Urinary bladder (tissue), 3 donors: ENCODE measurements at regions not wholly inside any gene's neighbourhood (a gene's known extent, or its start where the extent isn't known, plus 50 kb on each side); places are given as distances from the start of the nearest gene placed in this dataset.
"Not testable (repeated sequence)": the region's sequence is repeated elsewhere in the genome, so short reads cannot be mapped to it uniquely, and the experiment has no call there.

ENCODE experiments used
- DNase-seq: peaks from one replicate; pipeline ENCODE4 v3.0.0-alpha.2; 2015; ENCODE audit errors: extremely low spot score
- H3K27ac ChIP-seq: one replicate; pipeline ENCODE4 v1.5.1; 2013; ENCODE audit warnings: low read depth, mild to moderate bottlenecking, moderate library complexity
- H3K36me3 ChIP-seq: one replicate; pipeline ENCODE4 v1.6.1; 2013; ENCODE audit warnings: mild to moderate bottlenecking, moderate library complexity; ENCODE audit not compliant: insufficient read depth
- H3K4me1 ChIP-seq: one replicate; pipeline ENCODE4 v1.6.1; 2013; ENCODE audit warnings: mild to moderate bottlenecking, moderate library complexity; ENCODE audit not compliant: insufficient read depth
- H3K4me3 ChIP-seq: one replicate; pipeline ENCODE4 v1.5.1; 2013; ENCODE audit warnings: low read depth, low read length
- WGBS: extraction: QIAGEN DNeasy Blood & Tissue Kit; methylation state at CpG from one replicate; pipeline ENCODE4 v1.1.7; 2013; 5-methylcytosine and 5-hydroxymethylcytosine counted together
- donor health status: healthy with polysubstance abuse.
- donor health status: healthy.

DNA sequence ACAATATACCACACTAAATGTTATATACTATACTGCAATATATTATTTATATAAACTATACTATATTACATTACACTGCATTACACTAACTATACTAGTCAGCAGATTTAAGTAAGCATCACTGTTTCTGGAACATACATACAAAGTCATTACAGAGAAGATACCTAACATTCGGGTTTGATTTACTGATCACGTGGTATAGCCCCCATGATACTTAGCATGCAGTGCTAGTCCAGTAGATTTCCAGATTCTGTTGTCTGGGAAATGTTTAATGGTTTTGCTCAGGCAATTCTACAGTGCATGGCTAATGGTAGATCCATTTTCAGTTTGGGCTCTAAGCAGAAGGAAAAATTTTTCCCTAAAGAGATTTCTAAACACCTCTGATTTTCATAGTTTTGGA lies 403.7 kb upstream of the TMTC1 start:
- Histone ChIP-seq H3K36me3 (no peaks in the 10 kb centered on the region), H3K27ac (no peak overlapping the region), H3K4me3 (no peak overlapping the region), H3K4me1 (no peaks in the 10 kb centered on the region)
- 37% methylated on average over 2 of the region's 2 CpGs for WGBS
- DNase-seq: no peak

DNA sequence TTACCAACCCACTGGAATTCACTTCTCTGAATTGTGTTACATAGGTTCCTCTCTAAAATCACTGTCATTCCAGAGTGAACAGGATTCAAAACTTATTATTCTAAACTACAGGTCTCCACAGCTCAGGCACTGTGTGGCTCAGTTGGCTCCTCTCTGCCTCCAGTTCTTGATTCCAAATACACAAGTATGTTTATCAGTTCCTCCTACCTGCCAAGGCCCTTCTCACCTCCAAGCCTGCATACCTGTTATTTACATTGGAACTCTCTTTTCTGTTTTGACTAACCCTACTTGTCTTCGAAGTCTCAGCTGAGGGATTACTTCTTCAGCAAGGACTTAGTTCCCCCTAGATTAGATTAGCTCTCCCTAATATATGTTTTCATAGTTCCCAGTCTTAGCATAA lies 397.6 kb upstream of the TMTC1 start:
- Histone ChIP-seq H3K4me1 (no peaks in the 10 kb centered on the region), H3K4me3 (no peak overlapping the region), H3K36me3 (no peaks in the 10 kb centered on the region), H3K27ac (no peak overlapping the region)
- no peak for DNase-seq
- 65% methylated on average over 1 of the region's 1 CpG for WGBS

DNA sequence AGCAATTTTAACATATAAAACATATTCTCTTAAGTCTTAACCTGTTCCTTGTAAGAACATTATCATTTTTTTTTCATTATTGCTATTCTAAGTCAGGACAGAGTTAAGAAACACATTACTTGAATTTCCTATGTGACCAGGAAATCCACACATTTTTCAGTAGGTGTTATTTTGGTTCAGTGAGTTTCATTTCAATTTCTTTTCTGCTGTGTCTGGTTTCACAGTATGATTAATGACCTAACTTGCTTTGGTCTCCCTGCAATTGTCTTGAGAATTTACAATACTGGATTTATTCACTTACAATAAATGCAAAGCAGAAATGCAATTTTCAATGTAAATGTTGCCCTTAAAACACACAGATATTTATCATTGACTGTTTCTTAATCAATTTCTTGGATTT lies 396.9 kb upstream of the TMTC1 start:
- H3K4me1 ChIP-seq: no peaks in the 10 kb centered on the region
- no peak for DNase-seq
- no peaks in the 10 kb centered on the region for H3K36me3 ChIP-seq
- H3K4me3 ChIP-seq: no peak overlapping the region
- H3K27ac ChIP-seq: no peak overlapping the region

DNA sequence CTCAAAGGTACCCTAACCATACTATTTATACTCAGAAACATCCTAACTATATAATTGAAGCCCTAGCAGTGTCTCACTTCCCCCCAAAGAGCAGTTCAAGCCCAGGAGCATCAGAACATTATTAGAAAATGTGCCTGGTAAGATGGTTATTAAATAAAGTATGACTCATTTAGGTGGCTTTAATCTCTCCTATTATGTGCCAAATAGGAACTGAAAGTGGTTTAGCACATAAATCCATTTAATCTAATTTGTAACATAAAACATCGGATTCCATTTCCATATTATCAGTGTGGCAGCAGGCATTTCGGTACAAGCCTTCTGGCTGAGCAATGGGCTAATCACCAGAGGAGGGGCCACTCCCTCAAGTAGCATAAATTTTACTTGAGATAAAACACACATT lies 395.2 kb upstream of the TMTC1 start:
- Histone ChIP-seq H3K36me3 (no peaks in the 10 kb centered on the region), H3K4me1 (no peaks in the 10 kb centered on the region), H3K4me3 (no peak overlapping the region), H3K27ac (no peak overlapping the region)
- no peak for DNase-seq
- 60% methylated on average over 2 of the region's 2 CpGs for WGBS

GRCh38 chr12:30169839-30170591 lies 386.3 kb upstream of the TMTC1 start:
- Histone ChIP-seq H3K4me3 (no peak overlapping the region), H3K4me1 (no peaks in the 10 kb centered on the region), H3K36me3 (no peaks in the 10 kb centered on the region), H3K27ac (no peak overlapping the region)
- no peak for DNase-seq
- WGBS: 16% methylated on average over 58 of the region's 58 CpGs

- Histone ChIP-seq H3K36me3 (no peaks in the 10 kb centered on the region), H3K27ac (no peak overlapping the region), H3K4me1 (no peaks in the 10 kb centered on the region), H3K4me3 (no peak overlapping the region)
- DNase-seq: no peak
- 82% methylated on average over 4 of the region's 4 CpGs for WGBS
These were observed 382.5 kb upstream of the TMTC1 start for GRCh38 chr12:30166006-30166795.

- Histone ChIP-seq H3K36me3 (no peaks in the 10 kb centered on the region), H3K4me3 (no peak overlapping the region), H3K4me1 (no peaks in the 10 kb centered on the region), H3K27ac (no peak overlapping the region)
- 64% methylated on average over 10 of the region's 10 CpGs for WGBS
- no peak for DNase-seq
These were observed 380.9 kb upstream of the TMTC1 start for GRCh38 chr12:30164382-30165318.

DNA sequence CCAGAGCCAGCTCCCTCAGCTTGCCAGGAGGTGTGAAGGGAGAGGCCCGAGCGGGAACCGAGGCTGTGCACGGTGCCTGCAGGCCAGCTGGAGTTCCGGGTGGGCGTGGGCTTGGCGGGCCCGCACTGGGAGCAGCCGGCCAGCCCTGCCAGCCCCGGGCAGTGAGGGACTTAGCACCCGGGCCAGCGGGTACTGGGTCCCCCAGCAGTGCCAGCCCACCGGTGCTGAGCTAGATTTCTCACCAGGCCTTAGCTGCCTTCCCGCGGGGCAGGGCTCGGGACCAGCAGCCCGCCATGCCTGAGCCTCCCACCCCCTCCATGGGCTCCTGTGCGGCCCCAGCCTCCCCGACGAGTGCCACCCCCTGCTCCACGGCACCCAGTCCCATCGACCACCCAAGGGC lies 373.1 kb upstream of the TMTC1 start:
- H3K27ac ChIP-seq, H3K4me1 ChIP-seq, H3K36me3 ChIP-seq, DNase-seq, H3K4me3 ChIP-seq: not testable (repeated sequence)
- 90% methylated on average over 22 of the region's 22 CpGs for WGBS

- DNase-seq: no peak
- no peak overlapping the region for H3K27ac ChIP-seq
- H3K4me1 ChIP-seq: no peaks in the 10 kb centered on the region
- H3K4me3 ChIP-seq: no peak overlapping the region
- 92% methylated on average over 6 of the region's 6 CpGs for WGBS
- H3K36me3 ChIP-seq: no peaks in the 10 kb centered on the region
These were observed 371.4 kb upstream of the TMTC1 start for GRCh38 chr12:30155001-30155730.

DNA sequence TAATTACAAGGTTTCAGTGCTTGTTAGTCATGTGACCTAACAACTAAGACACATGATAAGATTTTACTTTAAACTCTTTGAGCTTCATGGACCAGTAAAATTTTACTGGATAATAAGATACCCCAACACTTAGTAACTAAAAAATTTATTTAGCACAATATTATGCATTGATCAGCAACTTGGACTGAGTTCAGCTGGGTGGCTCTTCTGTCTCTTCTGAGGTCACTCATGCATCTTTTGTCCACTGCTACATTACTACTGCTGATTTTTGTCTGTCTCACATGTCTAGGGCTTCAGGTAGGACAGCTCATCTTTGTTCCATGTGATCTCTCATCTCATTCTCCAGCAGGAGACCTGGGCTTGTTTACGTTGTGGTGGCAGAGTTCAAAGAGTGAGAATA lies 370.2 kb upstream of the TMTC1 start:
- H3K27ac ChIP-seq: no peak overlapping the region
- H3K36me3 ChIP-seq: no peaks in the 10 kb centered on the region
- H3K4me3 ChIP-seq: no peak overlapping the region
- WGBS: 94% methylated on average over 1 of the region's 1 CpG
- no peaks in the 10 kb centered on the region for H3K4me1 ChIP-seq
- DNase-seq: no peak

DNA sequence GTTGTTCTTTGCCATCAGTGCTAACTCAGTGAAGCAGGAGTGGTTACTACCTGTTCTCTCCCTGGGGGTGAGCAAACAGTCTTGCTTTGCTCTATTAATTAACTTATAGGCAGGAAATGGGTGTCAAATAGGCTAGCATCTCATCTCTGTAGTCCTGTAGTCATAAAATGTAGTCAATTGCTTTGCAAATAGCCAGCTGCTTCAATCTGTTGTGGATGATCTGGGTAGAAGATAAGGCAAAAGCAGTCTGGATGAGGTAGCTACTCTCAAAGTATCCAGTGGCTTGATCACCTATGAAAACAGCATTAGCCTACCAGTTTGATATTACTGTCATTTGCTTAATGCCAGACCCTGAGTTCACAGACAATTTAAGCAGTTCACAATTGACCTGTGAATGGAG lies 369.0 kb upstream of the TMTC1 start:
- no peaks in the 10 kb centered on the region for H3K4me1 ChIP-seq
- H3K27ac ChIP-seq: no peak overlapping the region
- no peaks in the 10 kb centered on the region for H3K36me3 ChIP-seq
- DNase-seq: no peak
- H3K4me3 ChIP-seq: no peak overlapping the region

GRCh38 chr12:30151831-30152230 lies 368.1 kb upstream of the TMTC1 start:
- Histone ChIP-seq H3K4me3 (no peak overlapping the region), H3K27ac (no peak overlapping the region), H3K36me3 (no peaks in the 10 kb centered on the region), H3K4me1 (no peaks in the 10 kb centered on the region)
- DNase-seq: no peak
- 72% methylated on average over 5 of the region's 5 CpGs for WGBS

DNA sequence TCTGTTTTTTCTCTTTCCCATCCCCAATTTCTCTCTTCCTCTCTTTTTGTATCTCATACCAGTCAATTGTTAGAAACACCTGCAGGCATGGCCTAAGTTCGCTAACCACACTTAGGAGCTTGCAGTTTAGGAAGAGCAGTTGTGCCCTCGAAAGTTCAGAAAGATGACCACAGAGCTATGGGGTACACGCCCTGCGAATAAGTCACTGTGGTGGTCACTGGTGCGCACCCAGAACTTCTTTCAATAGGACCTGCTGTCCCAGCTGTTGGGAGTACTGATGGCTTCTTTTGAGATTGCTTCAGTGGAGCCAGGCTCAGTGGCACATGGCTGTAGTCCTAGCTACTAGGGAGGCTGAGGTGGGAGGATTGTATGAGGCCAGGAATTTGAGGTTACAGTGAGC lies 362.8 kb upstream of the TMTC1 start:
- WGBS: 88% methylated on average over 5 of the region's 5 CpGs
- no peak for DNase-seq
- Histone ChIP-seq H3K27ac (no peak overlapping the region), H3K4me1 (no peaks in the 10 kb centered on the region), H3K36me3 (no peaks in the 10 kb centered on the region), H3K4me3 (no peak overlapping the region)
